K562 (cell line): ENCODE measurements at regions not wholly inside any gene's neighbourhood (a gene's known extent, or its start where the extent isn't known, plus 50 kb on each side); places are given as distances from the start of the nearest gene placed in this dataset.

Experiments used
- ATAC-seq: fragments of 200-7000 bp; cut with Tn5 transposase; 3 replicates; pipeline ENCODE4 v1.9.1; 2020; ENCODE audit warnings: moderate library complexity
- BruUV-seq: library from RNA; stranded (reverse); fragments of 400-500 nt; replicated peaks from 2 replicates; lab custom pipeline; 2021; lab: Mats Ljungman, UMichigan
- CTCF ChIA-PET: fragments of 300-600 bp; formaldehyde crosslinking; extraction: SDS; loops from one replicate; lab custom pipeline; 2021; ENCODE audit warnings: low intra/inter-chr PET ratio; lab: Yijun Ruan, JAX
- POLR2A ChIA-PET: fragments of 300-600, 350-650 bp; sonication (Branson Sonifier 250); formaldehyde crosslinking; extraction: SDS; loops from one replicate; lab custom pipeline; 2021; ENCODE audit warnings: antibody characterized with exemption, inconsistent platforms; lab: Yijun Ruan, JAX
- DNase-seq, 4 experiments: peaks; one replicate each; pipeline versions ENCODE4 v3.0.0 to v3.0.0-alpha.2; 2011 to 2018; ENCODE audit warnings: low spot score in 3 of 4, mixed read lengths in 3 of 4; ENCODE audit errors: extremely low read depth in 1 of 4
- FAIRE-seq: peaks from 2 replicates; lab custom pipeline; 2011; peaks lifted over from hg19 to GRCh38; lab: Jason Lieb, UNC
- H2AFZ ChIP-seq: 2 replicates; pipeline ENCODE4 v1.6.0; 2011; ENCODE audit warnings: low read depth, low read length, control low read depth, inconsistent platforms
- H3K27ac ChIP-seq: fragments of 200-600 bp; 3 replicates; pipeline ENCODE4 v1.8.0; 2011; ENCODE audit warnings: low read depth, mild to moderate bottlenecking, control low read depth, inconsistent platforms, low read length, moderate library complexity, mixed read lengths; ENCODE audit errors: extremely low read depth
- H3K27me3 ChIP-seq, 2 experiments: fragments of 300-600 bp in 1 of 2; 2 replicates in 1 of 2; 3 replicates in 1 of 2; pipeline versions ENCODE4 v1.6.0 to v1.8.0; 2011; ENCODE audit warnings: inconsistent platforms in 2 of 2, low read length in 2 of 2, mild to moderate bottlenecking in 1 of 2, mixed read lengths in 1 of 2, moderate library complexity in 1 of 2; ENCODE audit not compliant: control insufficient read depth in 2 of 2, insufficient read depth in 2 of 2
- H3K36me3 ChIP-seq: fragments of 300-600 bp; 3 replicates; pipeline ENCODE4 v1.8.0; 2011; ENCODE audit warnings: mild to moderate bottlenecking, low read length, inconsistent platforms; ENCODE audit not compliant: control insufficient read depth, insufficient read depth
- H3K4me1 ChIP-seq, 2 experiments: fragments of 200-600 bp in 1 of 2; replicated peaks in 1 of 2; 2 replicates in 1 of 2; 3 replicates in 1 of 2; pipeline versions ENCODE4 v1.5.1 to v1.8.0; 2011; ENCODE audit warnings: inconsistent platforms in 2 of 2, low read length in 2 of 2, mild to moderate bottlenecking in 1 of 2, mixed read lengths in 1 of 2, moderate library complexity in 1 of 2; ENCODE audit not compliant: control insufficient read depth in 2 of 2, insufficient read depth in 2 of 2
- H3K4me2 ChIP-seq: 2 replicates; pipeline ENCODE4 v1.6.1; 2011; ENCODE audit warnings: low read length, control low read depth, inconsistent platforms, mixed read lengths; ENCODE audit not compliant: insufficient read depth
- H3K4me3 ChIP-seq: fragments of 200-600 bp; sonication (generic), shearing (Covaris generic); 2 replicates; pipeline ENCODE4 v1.5.1; 2016; ENCODE audit warnings: control low read depth, inconsistent platforms
- H3K79me2 ChIP-seq: fragments of 200-600 bp; 3 replicates; pipeline ENCODE4 v1.8.0; 2011; ENCODE audit warnings: low read length, inconsistent platforms; ENCODE audit not compliant: control insufficient read depth, insufficient read depth
- H3K9ac ChIP-seq, 2 experiments: 2 replicates each; pipeline versions ENCODE4 v1.6.0 to v1.6.1; 2011; ENCODE audit warnings: low read depth in 2 of 2, low read length in 2 of 2, control low read depth in 1 of 2, inconsistent platforms in 1 of 2, mild to moderate bottlenecking in 1 of 2, mixed read lengths in 1 of 2; ENCODE audit not compliant: insufficient read depth in 1 of 2
- H3K9me1 ChIP-seq: one replicate; pipeline ENCODE4 v1.6.0; 2011; ENCODE audit warnings: inconsistent platforms, mild to moderate bottlenecking, low read length, moderate library complexity; ENCODE audit not compliant: control insufficient read depth, insufficient read depth
- H3K9me3 ChIP-seq: replicated peaks from 2 replicates; pipeline ENCODE4 v1.5.1; 2011; ENCODE audit warnings: low read depth, low read length, inconsistent platforms; ENCODE audit not compliant: control insufficient read depth, insufficient read depth
- H4K20me1 ChIP-seq: replicated peaks from 2 replicates; pipeline ENCODE4 v1.6.1; 2011; ENCODE audit warnings: low read length, inconsistent platforms, mixed read lengths; ENCODE audit not compliant: control insufficient read depth, insufficient read depth
- BRD4 ChIP-seq: fragments of 200-600 bp; sonication (generic); IDR thresholded peaks from 2 replicates; pipeline ENCODE4 v1.6.1; 2017; ENCODE audit warnings: inconsistent platforms
- CBX5 ChIP-seq: IDR thresholded peaks from 2 replicates; pipeline ENCODE4 v1.6.1; 2014; ENCODE audit warnings: low read depth, borderline replicate concordance
- FOSL1 ChIP-seq: fragments of 200-800 bp; sonication (Bioruptor generic); conservative IDR thresholded peaks from 2 replicates; pipeline ENCODE4 v1.6.1; 2016; ENCODE audit warnings: missing genetic modification characterization, missing compliant biosample characterization
- HLTF ChIP-seq: fragments of 450-650 bp; IDR thresholded peaks from 2 replicates; pipeline ENCODE4 v1.6.1; 2016
- JUN ChIP-seq, 2 experiments: sonication (generic) in 1 of 2; formaldehyde crosslinking in 1 of 2; IDR thresholded peaks; 2 replicates each; pipeline versions ENCODE4 v1.6.1 to v1.8.0; 2012 to 2022; ENCODE audit warnings: borderline replicate concordance in 2 of 2, mild to moderate bottlenecking in 2 of 2, improper control_type of control experiment in 1 of 2, low read depth in 1 of 2, low read length in 1 of 2, missing genetic modification reagents in 1 of 2
- RFX1 ChIP-seq: fragments of 450-650 bp; IDR thresholded peaks from 2 replicates; pipeline ENCODE4 v1.6.1; 2016; ENCODE audit warnings: mild to moderate bottlenecking, moderate library complexity
- RFX7 ChIP-seq: fragments of 250-450 bp; sonication (Bioruptor Pico); IDR thresholded peaks from 2 replicates; pipeline ENCODE4 v1.5.1; 2021; ENCODE audit warnings: mild to moderate bottlenecking
- SLC30A9 ChIP-seq: fragments of 250-450 bp; sonication (Bioruptor Pico); IDR thresholded peaks from 2 replicates; pipeline ENCODE4 v1.8.0; 2022; ENCODE audit warnings: mild to moderate bottlenecking, moderate library complexity
- TAF7 ChIP-seq: fragments of 450-650 bp; IDR thresholded peaks from 2 replicates; pipeline ENCODE4 v1.6.1; 2016; ENCODE audit warnings: missing genetic modification characterization, missing compliant biosample characterization
- ZNF431 ChIP-seq: sonication (generic); formaldehyde crosslinking; IDR thresholded peaks from 2 replicates; pipeline ENCODE4 v1.8.0; 2022; ENCODE audit warnings: mild to moderate bottlenecking, missing genetic modification reagents
- ZNF75A ChIP-seq: fragments of 450-650 bp; formaldehyde crosslinking; IDR thresholded peaks from 2 replicates; pipeline ENCODE4 v1.4.0; 2020; ENCODE audit warnings: mild to moderate bottlenecking
- WGBS: fragments of 100-300 bp; shearing (Covaris generic); methylation state at CpG from one replicate; pipeline ENCODE4 v1.1.6; 2016; ENCODE audit warnings: low coverage, mixed read lengths; ENCODE audit not compliant: insufficient coverage; ENCODE audit errors: missing lambda C conversion rate; 5-methylcytosine and 5-hydroxymethylcytosine counted together
- in situ Hi-C: fragments of 300-500 bp; cut with MboI; formaldehyde crosslinking; loops from 4 replicates; pipeline ENCODE4 v1.15.0; 2018; ENCODE audit warnings: inconsistent platforms, mixed read lengths
- intact Hi-C: fragments of 100-400 bp; cut with micrococcal nuclease; formaldehyde crosslinking; loops from 2 replicates; pipeline ENCODE4 v1.14.2; 2022

GRCh38 chr9:108258640-108259039, 597.1 kb downstream of the ACTL7B start:
- no peaks in the 10 kb centered on the region for H3K27me3 ChIP-seq
- H4K20me1 ChIP-seq = no peaks in the 10 kb centered on the region
- in situ Hi-C loops (no loop called here), intact Hi-C loops (no loop called here)
- no peaks in the 10 kb centered on the region for H3K9me3 ChIP-seq
- ATAC-seq (no peak), DNase-seq (no peak)
- no peak overlapping the region for H3K4me3 ChIP-seq
- BruUV-seq = no TSS peak
- H2AFZ ChIP-seq = no peak overlapping the region
- CTCF ChIA-PET = no interaction called here
- POLR2A ChIA-PET = no interaction called here
- WGBS = 0% methylated on average over 2 of the region's 2 CpGs
- H3K9me1 ChIP-seq = no peaks in the 10 kb centered on the region
- no peak overlapping the region for H3K9ac ChIP-seq
- no peaks in the 10 kb centered on the region for H3K4me1 ChIP-seq
- no peak overlapping the region for H3K27ac ChIP-seq
- H3K36me3 ChIP-seq = no peaks in the 10 kb centered on the region
- TF ChIP-seq JUN (IDR thresholded peaks at IDR 0.05; ENCODE audit: borderline replicate concordance, low read depth, low read length) = no peak
- TF ChIP-seq JUN (CRISPR knock-in tag; IDR thresholded peaks at IDR 0.05; ENCODE audit: borderline replicate concordance) = no peak
- TF ChIP-seq RFX7 = no peak
- no peak for TF ChIP-seq BRD4
- no peak for TF ChIP-seq CBX5
- TF ChIP-seq ZNF431 (CRISPR knock-in tag) = no peak
- TF ChIP-seq TAF7 = no peak
- no peak for TF ChIP-seq HLTF
- TF ChIP-seq FOSL1 (tag) = no peak
- no peak for TF ChIP-seq RFX1
- TF ChIP-seq SLC30A9 = no peak
- no peak for TF ChIP-seq ZNF75A (CRISPR knock-in tag)
- TF ChIP-seq, all 486 proteins: peak for 0
- H3K4me2 ChIP-seq = no peak overlapping the region
- FAIRE-seq = no peak
- no peaks in the 10 kb centered on the region for H3K79me2 ChIP-seq
